GM19324 (cell line): ENCODE measurements at regions not wholly inside any gene's neighbourhood (a gene's known extent, or its start where the extent isn't known, plus 50 kb on each side); places are given as distances from the start of the nearest gene placed in this dataset.
"Not testable (repeated sequence)": the region's sequence is repeated elsewhere in the genome, so short reads cannot be mapped to it uniquely, and the experiment has no call there.

ENCODE experiments used
- ATAC-seq: cut with Tn5 transposase; IDR thresholded peaks from one replicate; pipeline ENCODE4 v1.9.1; 2021; ENCODE audit warnings: mild to moderate bottlenecking, moderate library complexity; ENCODE audit not compliant: unreplicated experiment, low FRiP score

GRCh38 chr3:103818398-103818797 lies 1383.6 kb downstream of the ZPLD1 start:
- ATAC-seq = no peak

DNA sequence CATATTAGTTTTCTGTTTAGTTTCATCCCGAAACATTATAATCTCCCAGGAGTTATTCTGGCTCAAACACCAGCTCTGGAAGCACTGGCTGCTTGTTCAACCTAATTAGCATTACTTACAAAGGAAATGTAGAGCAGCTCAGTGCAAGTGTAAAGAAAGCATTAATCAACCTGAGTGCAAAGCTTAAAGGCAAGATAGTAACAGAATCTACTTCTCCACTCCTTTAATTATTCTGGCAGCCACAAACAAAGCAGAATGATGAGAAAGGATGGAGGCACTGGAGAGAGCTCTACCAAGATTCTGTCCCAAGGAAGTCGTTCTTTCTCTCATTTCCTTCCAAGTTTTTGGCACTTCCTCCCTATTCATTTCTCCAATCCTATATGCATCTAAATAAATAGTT lies 1384.0 kb downstream of the ZPLD1 start:
- no peak for ATAC-seq

GRCh38 chr3:103825586-103825985 lies 1390.8 kb downstream of the ZPLD1 start:
- no peak for ATAC-seq

GRCh38 chr3:103829723-103830326 lies 1395.0 kb downstream of the ZPLD1 start:
- no peak for ATAC-seq

DNA sequence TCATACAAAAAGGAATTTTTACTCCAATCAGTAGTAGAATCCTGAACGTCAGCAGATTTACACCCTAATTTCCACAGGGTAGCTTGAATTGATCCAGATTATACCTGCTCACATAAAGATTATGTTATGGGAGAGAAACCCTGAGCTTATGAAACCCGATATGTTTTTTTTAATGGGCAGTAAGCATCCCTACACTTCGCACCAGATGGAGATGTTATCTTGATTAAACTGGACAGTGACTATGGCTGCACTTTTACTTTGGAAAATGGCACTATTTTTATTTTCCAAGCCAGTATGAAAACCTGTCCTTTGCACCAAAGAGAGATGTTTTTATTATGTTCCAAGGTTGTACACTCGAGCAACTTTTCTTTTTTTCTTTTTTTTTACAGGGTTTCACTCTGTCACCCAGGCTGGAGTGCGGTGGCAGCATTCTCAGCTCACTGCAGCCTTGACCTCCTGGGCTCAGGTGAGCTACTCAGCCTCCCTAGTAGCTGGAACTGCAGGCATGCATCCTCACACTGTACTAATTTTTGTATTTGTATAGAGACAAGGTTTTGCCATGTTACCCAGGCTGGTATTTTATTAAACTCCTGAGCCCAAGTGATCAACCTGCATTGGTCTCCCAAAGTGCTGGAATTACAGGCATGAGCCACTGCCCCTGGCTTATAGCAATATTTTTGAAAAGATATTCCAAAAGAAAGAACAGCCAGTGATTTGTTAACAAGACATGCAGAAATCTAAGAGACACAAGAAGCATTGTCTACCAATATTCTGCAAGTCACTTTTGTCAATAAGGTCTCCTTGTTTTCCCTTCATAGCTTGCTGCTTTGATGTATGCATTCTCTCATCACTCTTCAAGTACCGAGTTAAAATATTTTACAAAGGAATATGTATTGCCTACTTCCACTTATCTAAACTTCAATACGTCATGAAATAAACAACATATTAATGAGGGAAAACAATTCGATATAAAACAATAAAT lies 1412.6 kb downstream of the ZPLD1 start:
- ATAC-seq = no peak

DNA sequence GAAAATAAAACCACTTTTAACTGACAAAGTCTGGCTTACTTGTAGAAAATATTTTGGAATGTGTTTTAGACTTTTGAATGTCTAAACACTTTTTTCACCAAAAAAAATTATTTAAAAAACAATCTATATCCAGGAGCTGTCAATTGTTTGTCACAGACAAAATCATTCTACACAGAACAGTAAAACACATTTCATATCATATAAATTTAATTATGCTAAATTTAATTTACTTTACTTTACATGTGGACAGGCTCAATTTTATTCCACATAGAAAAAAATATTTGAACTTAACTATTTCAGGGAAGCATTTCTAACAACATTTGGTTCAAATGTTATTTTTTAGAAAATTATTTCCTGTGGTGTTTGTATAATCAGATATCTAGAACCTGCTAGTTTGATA lies 1417.0 kb downstream of the ZPLD1 start:
- ATAC-seq = no peak

DNA sequence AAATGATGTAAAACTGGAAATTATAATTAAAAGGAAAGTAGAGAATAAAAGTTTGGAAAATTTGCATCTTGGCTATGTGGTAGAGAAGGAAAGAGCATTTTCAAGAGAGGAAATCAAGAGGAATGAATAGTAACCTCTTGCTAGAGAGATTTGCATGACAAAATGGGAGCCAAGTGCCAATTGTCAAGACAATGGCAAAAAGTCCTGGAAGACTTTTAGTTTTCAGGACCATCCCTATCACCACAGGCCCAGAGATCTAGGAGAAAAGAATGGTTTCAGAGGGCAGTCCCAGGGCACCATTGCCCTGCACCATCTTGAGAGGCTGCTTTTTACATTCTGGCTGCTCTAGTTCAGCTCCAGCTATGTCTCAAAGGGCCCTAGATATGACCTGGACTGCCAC lies 1427.6 kb downstream of the ZPLD1 start:
- ATAC-seq = no peak

- no peak for ATAC-seq
These were observed 1428.6 kb downstream of the ZPLD1 start for GRCh38 chr3:103863381-103863780.

GRCh38 chr3:103866113-103866512 lies 1431.3 kb downstream of the ZPLD1 start:
- no peak for ATAC-seq

DNA sequence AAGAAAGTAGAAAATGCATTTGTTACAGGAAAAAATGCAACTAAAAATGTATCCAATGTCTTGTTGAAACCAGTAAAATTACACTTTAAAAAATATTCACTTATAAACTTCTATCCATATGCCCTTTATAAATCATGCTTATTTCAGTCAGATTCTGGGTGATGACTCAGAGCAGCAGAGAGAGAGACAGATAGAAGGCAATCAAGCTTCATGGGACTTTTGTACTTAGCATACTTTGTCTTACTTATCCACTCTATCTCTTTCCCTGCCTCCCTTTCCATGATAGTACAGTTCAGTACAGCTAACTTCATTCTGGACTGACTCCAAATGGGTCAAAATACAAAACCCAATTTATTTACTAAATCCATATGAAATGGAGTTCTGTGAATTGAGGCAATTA lies 1438.2 kb downstream of the ZPLD1 start:
- ATAC-seq = no peak

GRCh38 chr3:103873897-103874545 lies 1439.2 kb downstream of the ZPLD1 start:
- no peak for ATAC-seq

GRCh38 chr3:103881809-103882208 lies 1447.0 kb downstream of the ZPLD1 start:
- ATAC-seq = not testable (repeated sequence)

- ATAC-seq = no peak
These were observed 1454.9 kb downstream of the ZPLD1 start for GRCh38 chr3:103889675-103890074.

GRCh38 chr3:103894162-103894822 lies 1459.5 kb downstream of the ZPLD1 start:
- ATAC-seq = no peak

GRCh38 chr3:103899328-103899727 lies 1464.5 kb downstream of the ZPLD1 start:
- no peak for ATAC-seq

- no peak for ATAC-seq
These were observed 1461.7 kb upstream of the ALCAM start for GRCh38 chr3:103904991-103905390.

GRCh38 chr3:103906304-103906703 lies 1460.4 kb upstream of the ALCAM start:
- ATAC-seq = no peak

GRCh38 chr3:103906808-103907207 lies 1459.9 kb upstream of the ALCAM start:
- no peak for ATAC-seq

GRCh38 chr3:103907567-103907966 lies 1459.1 kb upstream of the ALCAM start:
- no peak for ATAC-seq

DNA sequence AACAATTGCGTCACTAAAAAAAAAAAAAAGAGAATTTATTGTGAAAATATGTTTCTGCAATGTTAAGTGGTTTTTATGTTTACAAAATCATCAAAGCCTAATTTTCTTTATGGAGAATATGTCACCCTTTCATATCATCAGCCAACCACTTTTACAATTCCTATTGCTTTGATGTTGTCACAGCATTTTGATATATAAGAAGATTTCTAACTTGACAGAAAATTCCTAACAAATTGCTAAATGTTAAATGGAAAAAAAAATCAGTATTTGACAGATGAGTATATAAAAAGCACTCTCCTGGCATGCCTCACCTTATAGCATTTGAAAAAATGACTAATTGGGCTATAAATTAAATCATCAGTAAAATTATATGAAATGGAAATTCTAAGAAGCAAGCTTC lies 1457.3 kb upstream of the ALCAM start:
- no peak for ATAC-seq

GRCh38 chr3:103918336-103918735 lies 1448.4 kb upstream of the ALCAM start:
- ATAC-seq = no peak
